ENCODE measurements at regions not wholly inside any gene's neighbourhood (a gene's known extent, or its start where the extent isn't known, plus 50 kb on each side); places are given as distances from the start of the nearest gene placed in this dataset.
"Not testable (repeated sequence)": the region's sequence is repeated elsewhere in the genome, so short reads cannot be mapped to it uniquely, and the experiment has no call there.

- DNase-seq = no peak
Observed at GRCh38 chr17:13442361-13442760, 159.4 kb downstream of the HS3ST3A1 start.

- DNase-seq = no peak
Observed at GRCh38 chr17:13441873-13442272, 159.9 kb downstream of the HS3ST3A1 start.

- DNase-seq = no peak
Observed at GRCh38 chr17:13437966-13438779, 163.6 kb downstream of the HS3ST3A1 start.

GRCh38 chr17:13435230-13435629 lies 166.5 kb downstream of the HS3ST3A1 start:
- DNase-seq = no peak

GRCh38 chr17:13429201-13429600 lies 172.5 kb downstream of the HS3ST3A1 start:
- no peak for DNase-seq

GRCh38 chr17:13428611-13429042 lies 173.1 kb downstream of the HS3ST3A1 start:
- no peak for DNase-seq

- DNase-seq = no peak
Observed at GRCh38 chr17:13426991-13427390, 174.7 kb downstream of the HS3ST3A1 start.

GRCh38 chr17:13425390-13425789 lies 176.3 kb downstream of the HS3ST3A1 start:
- DNase-seq = no peak

- no peak for DNase-seq
Observed at GRCh38 chr17:13421581-13422130, 180.1 kb downstream of the HS3ST3A1 start.

GRCh38 chr17:13420878-13421277 lies 180.9 kb downstream of the HS3ST3A1 start:
- DNase-seq = no peak

GRCh38 chr17:13420418-13420826 lies 181.3 kb downstream of the HS3ST3A1 start:
- no peak for DNase-seq

- no peak for DNase-seq
Observed at GRCh38 chr17:13419676-13420075, 182.1 kb downstream of the HS3ST3A1 start.

GRCh38 chr17:13418891-13419290 lies 182.8 kb downstream of the HS3ST3A1 start:
- DNase-seq = no peak

GRCh38 chr17:13417381-13417950 lies 184.3 kb downstream of the HS3ST3A1 start:
- DNase-seq = no peak

- no peak for DNase-seq
Observed at GRCh38 chr17:13416748-13417363, 184.9 kb downstream of the HS3ST3A1 start.

GRCh38 chr17:13415871-13416416 lies 185.8 kb downstream of the HS3ST3A1 start:
- no peak for DNase-seq

GRCh38 chr17:13415200-13415599 lies 186.5 kb downstream of the HS3ST3A1 start:
- not testable (repeated sequence) for DNase-seq

GRCh38 chr17:13413001-13413400 lies 188.7 kb downstream of the HS3ST3A1 start:
- no peak for DNase-seq

GRCh38 chr17:13410874-13411273 lies 190.9 kb downstream of the HS3ST3A1 start:
- no peak for DNase-seq

- DNase-seq = no peak
Observed at GRCh38 chr17:13410214-13410613, 191.5 kb downstream of the HS3ST3A1 start.

- no peak for DNase-seq
Observed at GRCh38 chr17:13409455-13409854, 192.3 kb downstream of the HS3ST3A1 start.

- DNase-seq = no peak
Observed at GRCh38 chr17:13407381-13407780, 194.3 kb downstream of the HS3ST3A1 start.

- DNase-seq = no peak
Observed at GRCh38 chr17:13405807-13406206, 195.9 kb downstream of the HS3ST3A1 start.
